ENCODE measurements at regions not wholly inside any gene's neighbourhood (a gene's known extent, or its start where the extent isn't known, plus 50 kb on each side); places are given as distances from the start of the nearest gene placed in this dataset.

DNA sequence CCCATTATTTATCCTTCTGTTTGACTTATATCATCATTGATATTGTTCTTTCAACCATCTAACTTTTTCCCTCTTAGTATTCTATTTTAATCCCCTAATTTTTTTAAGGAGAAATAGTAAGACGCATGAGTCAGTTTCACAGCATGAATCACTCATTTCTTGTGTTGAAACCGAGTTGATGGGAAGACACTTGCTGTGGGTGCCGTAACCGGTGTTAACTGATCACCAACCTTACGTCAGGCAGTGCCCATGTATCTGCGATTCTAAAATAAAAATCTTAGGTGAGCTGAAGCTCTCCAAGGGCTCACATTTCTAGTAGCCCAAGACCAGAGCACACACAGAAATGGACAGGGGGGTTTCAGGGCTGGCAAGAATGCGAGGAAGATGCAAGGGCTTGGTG is 348.1 kb downstream of the GALR1 start:
- no peak for TF ChIP-seq POLR2AphosphoS5 (IDR thresholded peaks at IDR 0.05)
- TF ChIP-seq POLR2A (IDR thresholded peaks at IDR 0.05) = no peak
- TF ChIP-seq, protein P1, sequence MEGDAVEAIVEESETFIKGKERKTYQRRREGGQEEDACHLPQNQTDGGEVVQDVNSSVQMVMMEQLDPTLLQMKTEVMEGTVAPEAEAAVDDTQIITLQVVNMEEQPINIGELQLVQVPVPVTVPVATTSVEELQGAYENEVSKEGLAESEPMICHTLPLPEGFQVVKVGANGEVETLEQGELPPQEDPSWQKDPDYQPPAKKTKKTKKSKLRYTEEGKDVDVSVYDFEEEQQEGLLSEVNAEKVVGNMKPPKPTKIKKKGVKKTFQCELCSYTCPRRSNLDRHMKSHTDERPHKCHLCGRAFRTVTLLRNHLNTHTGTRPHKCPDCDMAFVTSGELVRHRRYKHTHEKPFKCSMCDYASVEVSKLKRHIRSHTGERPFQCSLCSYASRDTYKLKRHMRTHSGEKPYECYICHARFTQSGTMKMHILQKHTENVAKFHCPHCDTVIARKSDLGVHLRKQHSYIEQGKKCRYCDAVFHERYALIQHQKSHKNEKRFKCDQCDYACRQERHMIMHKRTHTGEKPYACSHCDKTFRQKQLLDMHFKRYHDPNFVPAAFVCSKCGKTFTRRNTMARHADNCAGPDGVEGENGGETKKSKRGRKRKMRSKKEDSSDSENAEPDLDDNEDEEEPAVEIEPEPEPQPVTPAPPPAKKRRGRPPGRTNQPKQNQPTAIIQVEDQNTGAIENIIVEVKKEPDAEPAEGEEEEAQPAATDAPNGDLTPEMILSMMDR (IDR thresholded peaks at IDR 0.05) = no peak
